GM21390 (cell line): ENCODE measurements at regions not wholly inside any gene's neighbourhood (a gene's known extent, or its start where the extent isn't known, plus 50 kb on each side); places are given as distances from the start of the nearest gene placed in this dataset.

Source experiments
- ATAC-seq: cut with Tn5 transposase; IDR thresholded peaks from one replicate; pipeline ENCODE4 v1.9.1; 2021; ENCODE audit not compliant: unreplicated experiment

DNA sequence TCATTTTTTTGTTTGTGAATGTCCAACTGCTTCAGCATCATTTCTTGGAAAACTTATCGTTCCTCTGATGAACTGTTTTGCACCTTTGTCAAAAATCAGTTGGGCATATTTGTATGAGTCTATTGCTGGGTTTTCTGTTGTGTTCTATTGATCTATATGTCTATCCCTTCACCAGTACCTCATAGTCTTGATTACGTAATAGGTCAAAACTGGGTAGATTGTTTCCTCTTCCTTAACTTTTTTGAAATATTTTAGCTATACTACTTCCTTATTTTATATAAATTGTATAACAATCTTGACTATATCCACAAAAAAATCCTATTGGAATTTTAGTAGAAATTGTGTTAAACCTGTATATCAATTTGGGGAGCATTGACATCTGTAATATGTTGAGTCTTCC, 104.1 kb upstream of the PALS2 start:
- ATAC-seq: no peak

DNA sequence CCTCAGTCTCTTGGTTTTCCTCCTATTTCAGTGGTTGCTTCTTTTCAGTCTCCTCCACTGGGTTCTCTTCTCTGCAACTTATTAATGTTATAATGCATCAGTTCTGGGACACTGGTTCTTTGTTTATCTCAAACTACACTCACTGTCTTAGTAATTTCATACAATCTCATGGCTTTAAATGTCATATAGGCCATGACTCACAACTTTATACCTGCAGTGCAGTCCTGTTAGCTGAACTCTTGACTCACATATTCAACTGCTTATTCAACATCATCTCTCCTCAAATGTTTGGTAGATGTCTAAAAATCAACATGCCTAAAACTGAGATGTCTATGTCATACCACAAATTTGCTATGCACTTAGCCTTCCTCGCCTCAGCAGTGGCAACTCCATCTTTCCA, 101.2 kb upstream of the PALS2 start:
- no peak for ATAC-seq

DNA sequence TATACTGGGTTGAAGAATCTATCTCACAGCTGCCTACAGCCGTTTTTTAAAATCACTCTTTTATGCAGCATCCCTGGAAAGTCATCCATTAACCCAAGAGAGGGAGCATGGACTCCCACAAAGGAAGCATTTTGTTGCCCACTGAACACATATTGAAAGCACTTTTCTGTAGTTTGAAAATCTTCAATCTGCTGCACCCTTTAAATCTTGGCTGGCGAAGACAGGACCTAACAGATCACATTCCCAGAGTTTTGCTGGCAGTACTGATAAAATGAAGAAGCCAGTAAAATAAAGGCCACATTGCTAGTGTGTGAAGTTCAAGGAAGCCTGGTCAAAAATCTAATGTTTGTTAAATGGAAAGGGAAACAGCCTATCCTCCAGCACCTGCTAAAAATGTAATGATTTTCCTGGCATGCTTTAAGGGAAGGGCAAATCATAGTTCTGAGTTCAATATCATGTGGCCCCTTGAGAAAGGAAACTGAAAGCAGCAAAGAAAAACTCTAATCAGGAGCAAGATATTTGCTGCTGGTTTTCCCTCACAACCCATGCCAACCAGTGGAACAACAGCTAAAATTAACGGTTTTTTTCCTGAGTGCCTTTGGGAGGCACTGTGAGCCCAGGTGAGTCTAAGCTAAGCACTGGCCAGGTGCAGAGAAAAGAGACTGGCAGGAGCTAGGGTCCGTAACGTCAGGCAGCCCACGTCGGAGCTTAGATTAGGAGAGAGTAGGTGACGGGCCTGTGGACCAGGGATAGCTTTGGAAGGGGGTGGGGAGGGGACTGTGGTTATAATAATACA, 97.9 kb upstream of the PALS2 start:
- no peak for ATAC-seq

DNA sequence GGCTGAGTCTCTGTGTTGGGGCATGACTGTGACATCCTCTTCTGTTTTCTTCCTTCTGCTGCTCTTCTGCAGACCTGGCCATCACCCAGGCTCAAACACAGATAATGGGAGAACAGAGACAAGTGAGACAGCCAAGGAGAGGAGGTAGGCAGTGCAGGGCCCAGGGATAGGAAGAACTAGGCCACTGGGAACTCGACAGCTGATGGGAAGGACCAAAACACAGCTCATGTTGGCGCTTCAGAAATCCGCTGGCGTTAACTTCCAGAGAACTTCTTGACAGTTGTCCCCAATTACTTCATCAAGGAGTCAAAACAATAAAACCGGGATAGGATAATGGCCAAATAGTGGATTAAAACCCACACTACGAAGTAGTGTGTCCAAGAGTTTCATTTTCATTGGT, 97.0 kb upstream of the PALS2 start:
- no peak for ATAC-seq

DNA sequence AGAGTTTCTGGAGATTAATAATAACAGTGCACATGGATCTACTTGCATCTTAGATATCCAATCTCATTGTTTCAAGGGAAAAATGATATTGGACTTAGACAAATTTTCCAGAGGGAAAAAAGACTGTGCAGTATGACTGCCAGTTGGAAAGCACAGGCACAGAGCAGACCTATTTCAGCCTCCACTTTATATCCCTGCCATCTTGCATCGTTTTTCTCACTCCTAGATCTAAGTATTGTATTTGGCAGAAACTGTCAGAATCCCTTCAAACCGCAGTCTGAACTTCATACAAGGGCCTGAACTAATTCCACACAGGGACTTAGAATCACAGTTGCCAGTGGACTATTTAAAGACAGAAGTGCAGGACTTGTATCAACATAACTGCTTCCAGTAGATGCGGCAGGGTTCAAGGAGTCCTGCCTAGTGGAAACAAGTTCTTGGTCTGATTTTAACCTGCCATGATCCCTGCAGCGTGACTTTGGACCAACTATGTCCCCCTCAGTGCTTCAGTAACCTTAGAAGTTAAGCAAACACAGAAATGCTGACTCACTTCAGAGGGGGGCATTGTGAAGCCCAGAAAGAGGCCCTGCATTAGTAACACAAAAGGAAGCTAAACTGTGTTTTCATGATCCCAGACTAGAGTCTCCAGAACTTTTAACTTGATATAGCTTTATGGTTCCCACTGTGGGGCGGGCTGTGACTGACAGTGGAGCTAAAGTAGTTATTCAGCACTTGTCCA, 95.7 kb upstream of the PALS2 start:
- ATAC-seq: no peak

DNA sequence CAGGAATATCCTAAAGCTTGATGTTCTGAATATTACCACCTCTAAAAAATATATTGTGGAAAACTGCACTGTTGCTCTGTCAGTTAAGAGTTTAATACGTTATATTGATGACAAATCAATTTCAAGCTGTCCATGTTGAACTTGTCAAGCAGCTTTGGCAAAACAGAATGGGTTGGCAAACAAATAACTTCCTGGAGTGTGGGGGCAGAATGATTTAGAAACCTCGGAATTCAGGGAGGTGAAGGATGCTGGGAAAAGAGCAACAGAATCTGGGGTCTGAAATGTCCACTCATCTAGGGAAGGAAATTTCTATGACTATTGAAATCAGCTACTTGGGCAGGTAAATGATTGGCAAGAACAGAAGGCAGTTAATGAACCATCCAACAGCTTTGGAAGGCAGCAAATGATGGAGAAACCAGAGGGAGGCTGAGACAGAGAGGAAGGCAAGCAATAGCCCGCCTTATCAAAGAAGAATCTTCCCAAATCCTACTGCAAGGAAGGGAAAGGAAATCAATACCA, 95.1 kb upstream of the PALS2 start:
- no peak for ATAC-seq

DNA sequence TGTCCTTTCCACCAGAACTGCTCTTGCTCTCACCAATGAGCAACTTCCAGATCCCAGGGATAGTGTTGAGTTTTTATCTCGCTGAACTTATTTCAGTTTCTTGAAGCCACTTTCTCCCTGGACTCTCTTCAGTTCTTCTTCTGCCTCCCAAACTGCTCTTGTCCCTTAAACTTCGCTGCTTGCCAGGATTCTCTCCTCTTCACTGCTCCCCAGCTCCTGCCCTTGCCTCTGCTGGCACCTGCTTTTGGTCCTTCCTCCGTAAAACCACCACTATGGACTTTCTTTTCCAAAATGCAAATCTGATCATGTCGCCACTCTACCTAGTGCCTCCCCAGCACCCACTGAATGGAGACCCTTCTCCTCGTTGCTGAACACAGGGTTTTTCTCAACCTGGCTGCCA, 92.8 kb upstream of the PALS2 start:
- ATAC-seq: no peak

DNA sequence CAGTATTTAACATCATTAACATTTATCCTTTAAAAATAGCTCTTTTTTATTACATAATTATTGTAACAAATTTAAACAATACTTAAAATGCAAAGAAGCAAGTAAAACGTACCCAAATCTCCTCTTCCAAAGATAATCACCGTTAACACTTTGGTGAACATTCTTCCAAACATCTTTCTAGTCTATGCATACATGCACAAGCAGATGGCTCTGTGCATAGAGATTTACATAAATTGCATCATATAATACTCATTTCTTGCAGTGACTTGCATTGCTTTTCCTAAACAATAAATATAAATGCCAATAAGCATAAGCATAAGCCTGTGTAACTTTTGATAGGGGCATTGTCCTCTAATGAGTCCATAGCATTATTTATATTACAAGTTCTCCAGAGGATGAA, 89.4 kb upstream of the PALS2 start:
- ATAC-seq: no peak

DNA sequence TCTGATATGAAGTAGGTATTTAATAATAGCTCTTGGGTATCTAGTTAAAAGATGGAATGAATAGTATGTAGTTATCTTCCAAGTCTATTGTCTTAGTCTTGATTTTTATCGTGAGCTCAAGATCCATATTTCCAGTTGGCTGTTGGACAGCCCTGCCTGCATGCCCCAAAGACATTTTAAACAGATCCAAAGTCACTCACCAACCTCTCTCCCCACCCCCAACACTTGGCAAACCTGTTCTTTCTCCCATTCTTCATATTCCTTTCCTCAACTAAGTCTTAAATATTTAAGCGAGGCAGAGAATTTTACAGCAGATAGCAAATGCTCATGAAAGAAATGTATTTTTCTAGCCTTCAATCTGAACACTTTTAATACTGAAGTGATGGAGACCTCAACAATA, 80.7 kb upstream of the PALS2 start:
- ATAC-seq: no peak

DNA sequence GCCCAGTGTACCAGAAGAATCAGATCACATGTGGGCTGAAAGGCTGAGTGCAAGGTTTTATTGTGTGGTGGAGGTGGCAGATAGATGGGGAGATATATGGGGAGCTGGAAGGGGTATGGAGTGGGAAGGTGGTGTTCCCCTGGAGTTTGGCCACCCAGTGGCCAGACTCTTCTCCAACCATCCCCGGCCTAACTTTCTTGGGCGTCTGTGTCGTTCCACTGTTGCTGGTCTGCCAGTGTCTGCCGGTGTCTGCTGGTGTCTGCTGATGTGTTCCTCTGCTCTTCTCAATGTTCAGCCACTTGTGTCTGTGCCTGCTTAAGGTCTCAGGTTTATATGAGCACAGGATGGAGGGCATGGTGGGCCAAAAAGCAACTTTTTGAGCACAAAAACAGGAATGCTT, 78.4 kb upstream of the PALS2 start:
- no peak for ATAC-seq

DNA sequence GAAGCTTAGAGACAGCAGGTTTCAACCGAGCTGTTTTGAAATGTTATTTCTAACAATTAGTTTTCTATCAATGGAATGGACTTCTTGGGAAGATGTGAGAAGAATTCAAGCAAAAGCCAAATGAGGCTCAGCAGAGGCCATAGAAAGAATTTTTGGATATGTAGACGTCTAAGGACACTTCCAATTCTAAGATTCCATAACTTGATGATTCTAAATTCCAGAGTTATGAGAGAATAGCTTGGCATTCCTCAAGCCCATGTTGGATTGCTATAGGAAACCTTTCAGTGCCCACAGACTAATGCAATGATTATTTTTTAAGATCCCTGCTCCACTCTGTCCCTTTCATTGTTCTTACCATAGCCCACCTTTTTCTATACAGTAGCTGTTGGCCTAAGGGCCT, 77.2 kb upstream of the PALS2 start:
- no peak for ATAC-seq

DNA sequence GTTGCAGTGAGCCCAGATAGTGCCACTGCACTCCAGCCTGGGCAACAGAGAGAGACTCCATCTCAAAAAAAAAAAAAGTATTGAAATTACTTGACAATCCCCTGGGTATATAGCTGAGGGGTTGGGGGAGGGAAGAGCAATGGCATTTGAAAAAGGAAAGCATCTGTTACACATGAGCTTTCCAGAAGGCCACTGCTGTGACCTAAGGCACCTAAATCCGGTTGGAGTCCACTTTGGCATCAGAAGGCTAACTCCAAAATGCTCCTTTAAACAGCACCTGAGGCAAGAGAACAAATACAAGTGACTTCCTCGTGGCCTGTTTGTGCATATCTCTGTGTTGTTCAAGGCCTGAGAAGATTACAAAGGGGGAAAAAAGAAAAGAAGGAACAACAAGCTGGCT, 74.8 kb upstream of the PALS2 start:
- ATAC-seq: no peak

DNA sequence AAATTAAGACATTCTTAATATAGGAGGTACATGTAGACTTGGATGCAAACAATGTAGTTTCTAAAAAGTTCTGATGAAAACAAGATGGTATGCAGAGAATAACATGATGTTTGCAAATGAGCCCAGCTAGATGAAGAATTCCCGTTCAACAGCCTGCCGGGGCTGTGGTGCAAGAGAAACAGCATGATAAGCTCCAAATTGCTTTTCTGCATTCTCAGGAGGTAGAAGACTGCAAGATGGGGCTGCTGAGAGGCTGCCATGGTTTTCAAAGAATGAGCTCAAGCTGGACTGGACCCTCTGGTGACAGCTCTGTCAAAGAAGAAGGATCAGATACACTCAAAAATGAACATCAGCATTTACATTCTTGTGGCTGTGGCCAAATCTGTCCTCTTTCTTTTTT, 73.4 kb upstream of the PALS2 start:
- no peak for ATAC-seq

DNA sequence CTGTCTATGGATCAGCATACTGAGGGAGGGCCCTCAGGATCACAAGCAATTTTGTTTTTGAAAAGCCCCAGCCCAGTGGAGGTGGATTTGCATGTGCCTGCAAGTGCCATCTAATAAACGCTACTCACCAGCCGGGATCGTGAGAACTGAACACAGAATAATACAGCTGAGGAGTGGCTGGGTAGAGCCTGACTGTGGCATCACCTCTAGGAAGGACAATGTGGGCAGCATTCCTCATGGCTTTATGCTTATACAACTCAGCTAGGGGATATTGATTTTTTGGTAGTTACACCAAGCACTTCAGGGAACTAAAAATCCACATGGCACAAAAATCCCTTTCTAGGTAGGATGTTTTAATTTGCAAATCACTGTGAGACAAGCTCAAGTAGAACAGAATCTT, 72.7 kb upstream of the PALS2 start:
- ATAC-seq: no peak

DNA sequence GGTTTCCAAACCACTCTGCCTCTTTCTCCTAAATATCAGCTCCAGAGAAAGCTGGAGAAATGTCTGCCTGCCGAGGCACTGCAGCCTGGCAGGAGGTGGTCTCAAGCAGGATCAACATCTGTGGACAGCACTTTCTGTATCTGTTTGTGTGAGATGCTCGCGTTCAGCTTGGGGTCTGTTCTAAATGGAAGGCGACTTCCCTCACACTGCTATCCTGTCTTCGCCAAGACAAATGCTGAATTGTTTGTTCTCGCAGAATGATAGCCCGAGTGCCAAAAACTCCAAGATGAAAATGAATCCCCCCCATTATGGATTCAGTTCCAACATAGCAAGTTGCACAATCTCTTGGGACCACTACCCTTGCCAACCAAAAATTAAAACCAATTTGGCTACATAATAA, 72.2 kb upstream of the PALS2 start:
- ATAC-seq: no peak

DNA sequence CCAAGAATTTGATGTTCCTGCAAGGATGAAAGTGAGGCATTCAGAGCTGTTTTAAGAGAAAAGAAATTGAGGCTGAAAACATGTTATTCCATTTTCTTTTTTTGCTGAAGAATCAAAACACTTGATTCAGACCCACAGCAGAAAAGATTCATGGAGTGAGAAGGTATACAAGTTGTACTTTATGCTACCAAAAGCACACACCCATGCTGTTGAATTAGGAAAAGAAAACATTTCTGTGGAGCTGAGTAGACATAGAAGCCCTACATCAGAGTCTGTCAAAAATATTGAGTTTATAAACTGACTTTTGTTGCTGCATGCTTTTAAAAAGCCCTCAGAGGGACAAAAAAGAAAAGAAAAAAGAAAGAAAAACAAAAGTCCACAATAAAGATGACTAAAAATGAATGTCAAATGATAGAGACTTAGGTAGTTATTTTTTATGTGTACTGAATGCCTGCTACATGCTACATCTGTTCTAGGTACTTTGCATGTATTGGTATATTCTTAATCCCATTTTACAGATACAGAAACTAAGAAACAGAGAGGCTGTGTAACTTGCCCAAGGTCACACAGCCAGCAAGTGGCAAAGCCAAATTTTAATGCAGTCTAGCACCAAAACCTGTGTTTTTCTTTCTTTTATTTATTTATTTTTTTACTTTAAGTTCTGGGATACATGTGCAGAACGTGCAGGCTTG, 71.7 kb upstream of the PALS2 start:
- ATAC-seq: no peak

DNA sequence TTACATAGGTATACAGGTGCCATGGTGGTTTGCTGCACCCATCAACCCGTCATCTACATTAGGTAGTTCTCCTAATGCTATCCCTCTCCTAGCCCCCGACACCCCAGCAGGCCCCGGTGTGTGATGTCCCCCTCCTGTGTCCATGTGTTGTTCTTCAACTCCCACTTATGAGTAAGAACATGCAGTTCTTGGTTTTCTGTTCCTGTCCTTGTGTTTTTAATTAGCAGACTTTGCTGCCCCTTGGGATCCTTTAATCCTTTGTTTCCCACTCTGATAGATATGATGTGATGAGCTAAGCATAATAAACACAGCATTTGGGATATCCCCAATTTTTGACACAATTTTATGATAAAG, 71.1 kb upstream of the PALS2 start:
- ATAC-seq: no peak

DNA sequence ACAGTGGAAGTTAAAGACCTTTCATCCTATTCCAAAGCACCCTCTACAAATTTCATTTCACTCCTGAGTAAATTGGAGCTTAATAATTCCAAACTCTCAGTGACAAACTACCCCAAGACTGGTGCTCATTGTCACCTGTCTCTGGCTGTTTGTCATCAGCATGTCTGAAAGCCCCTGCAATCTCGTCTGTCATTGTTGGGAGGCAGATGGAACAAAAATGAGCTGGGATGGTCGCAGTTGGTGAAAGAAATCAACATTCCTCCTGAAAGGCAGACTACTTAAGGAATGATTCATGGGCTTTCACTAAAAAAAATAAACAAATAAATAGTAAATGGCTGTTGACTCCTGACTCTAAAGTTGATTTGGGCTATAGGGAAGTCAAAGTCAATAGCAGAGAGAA, 69.7 kb upstream of the PALS2 start:
- no peak for ATAC-seq

DNA sequence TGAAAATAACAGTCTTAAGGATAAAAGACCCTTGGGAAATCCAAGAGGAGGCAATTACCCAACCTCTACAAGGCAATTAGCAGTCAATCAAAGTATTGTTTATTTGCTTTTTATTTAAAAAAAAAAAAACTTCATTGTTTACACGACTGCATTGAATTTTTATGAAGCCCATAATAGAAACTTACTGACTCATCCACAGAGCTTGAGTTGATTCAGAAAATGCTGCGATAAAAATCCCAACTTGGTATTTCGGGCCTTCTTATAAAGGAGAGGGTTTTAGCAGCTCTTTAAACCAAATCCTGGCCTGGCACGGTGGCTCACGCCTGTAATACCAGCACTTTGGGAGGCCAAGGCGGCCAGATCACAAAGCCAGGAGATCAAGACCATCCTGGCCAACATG, 69.2 kb upstream of the PALS2 start:
- ATAC-seq: no peak

DNA sequence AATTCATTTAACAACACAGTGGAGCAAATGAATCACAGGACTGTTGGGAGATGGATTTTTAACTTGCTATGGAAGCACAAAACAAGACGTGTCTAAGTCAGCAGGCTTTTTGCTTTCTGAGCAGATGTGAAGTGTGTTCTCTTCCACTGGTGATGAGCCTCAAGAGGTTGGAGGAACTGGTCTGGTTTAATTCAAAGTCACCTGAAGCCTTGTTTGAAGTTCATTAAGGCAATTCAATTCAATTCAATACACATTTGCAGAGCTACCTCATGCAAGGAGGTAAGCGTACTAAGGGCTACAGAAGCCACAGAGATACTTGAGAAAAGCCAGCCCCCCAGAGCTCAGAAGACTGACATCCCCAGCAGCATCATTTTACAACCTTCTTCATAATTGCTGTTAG, 68.4 kb upstream of the PALS2 start:
- ATAC-seq: no peak

DNA sequence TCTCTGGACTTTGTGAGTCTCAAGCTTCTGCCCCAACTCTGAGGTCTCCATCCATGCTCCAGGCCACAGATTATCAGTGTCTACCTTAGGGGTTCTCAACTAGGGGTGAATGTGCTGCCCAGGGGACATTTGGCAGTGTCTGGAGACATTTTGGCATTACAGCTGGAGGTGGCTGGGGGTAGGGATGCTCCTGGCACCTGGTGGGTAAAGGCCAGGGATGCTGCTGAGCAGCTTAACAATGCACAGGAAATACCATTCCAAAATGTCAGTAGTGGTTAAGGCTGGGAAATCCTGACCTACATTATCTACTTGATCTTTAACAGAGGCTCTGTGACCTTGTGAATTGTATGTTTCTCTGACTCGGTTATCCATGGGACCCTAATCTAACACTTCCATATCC, 67.3 kb upstream of the PALS2 start:
- no peak for ATAC-seq

DNA sequence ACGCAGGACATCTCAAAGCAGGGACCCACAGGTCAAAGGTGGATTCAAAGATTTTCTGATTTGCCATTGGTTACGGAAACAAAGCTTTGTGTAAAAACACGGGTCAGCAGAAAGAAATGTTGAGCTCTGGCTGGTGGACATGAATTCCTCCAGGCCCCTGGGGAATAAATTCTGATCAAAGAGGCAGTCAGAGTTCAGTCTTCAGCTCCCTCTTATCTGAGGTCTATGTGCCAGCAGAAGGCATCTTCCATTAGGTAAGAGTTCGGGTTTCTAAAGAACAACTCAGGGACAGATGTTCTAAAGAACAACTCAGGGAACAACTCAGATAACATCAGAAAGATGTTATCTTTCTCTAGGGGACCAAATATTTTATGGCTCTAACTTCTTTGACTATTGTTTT, 64.9 kb upstream of the PALS2 start:
- no peak for ATAC-seq
